Peyer's patch (tissue), 4 donors: ENCODE measurements at regions not wholly inside any gene's neighbourhood (a gene's known extent, or its start where the extent isn't known, plus 50 kb on each side); places are given as distances from the start of the nearest gene placed in this dataset.

Experiments
- CTCF ChIP-seq, 6 experiments: fragments of 450-650 bp in 4 of 6; fragments of 200-600 bp in 2 of 6; sonication (generic) in 1 of 6; IDR thresholded peaks; one replicate each; pipeline ENCODE4 v1.5.1; 2017 to 2019; ENCODE audit warnings: antibody characterized with exemption in 6 of 6, mild to moderate bottlenecking in 3 of 6, moderate library complexity in 1 of 6
- POLR2A ChIP-seq, 2 donors: fragments of 450-650 bp; IDR thresholded peaks; one replicate each; pipeline ENCODE4 v1.5.1; 2017; ENCODE audit warnings: antibody characterized with exemption in 2 of 2, mild to moderate bottlenecking in 2 of 2, moderate library complexity in 2 of 2

DNA sequence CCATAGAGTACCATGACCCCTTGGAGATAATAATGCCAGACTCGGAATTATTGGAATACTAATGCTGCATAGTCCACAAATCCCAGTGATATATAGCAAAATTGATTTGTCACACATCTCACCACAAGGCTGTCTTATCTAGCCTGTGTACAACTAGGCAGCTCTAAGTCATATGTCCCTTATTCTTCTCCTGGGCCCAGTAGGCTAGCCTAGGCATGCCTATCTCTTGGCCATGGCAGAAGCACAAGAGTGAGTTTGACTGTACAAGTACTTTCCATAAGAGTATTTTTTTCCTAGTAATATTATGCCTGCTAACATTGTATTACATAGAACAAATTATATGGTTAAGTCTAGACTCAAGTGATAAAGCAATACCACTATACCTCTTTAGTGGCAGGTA is 1122.1 kb upstream of the SEL1L start:
- no peak for TF ChIP-seq CTCF (IDR thresholded peaks at IDR 0.05)
- no peak for TF ChIP-seq POLR2A (IDR thresholded peaks at IDR 0.05)
